CD14-positive monocyte (primary cell): ENCODE measurements at regions not wholly inside any gene's neighbourhood (a gene's known extent, or its start where the extent isn't known, plus 50 kb on each side); places are given as distances from the start of the nearest gene placed in this dataset.

Experiments used
- DNase-seq, 3 donors: peaks; one replicate each; pipeline ENCODE4 v3.0.0-alpha.2; 2011 to 2022
- H2AFZ ChIP-seq: 2 replicates; pipeline ENCODE4 v1.6.0; 2012; ENCODE audit warnings: mild to moderate bottlenecking, low read depth, low read length, inconsistent platforms; ENCODE audit not compliant: insufficient read depth, poor library complexity, severe bottlenecking
- H3K27ac ChIP-seq, 2 donors: 1 replicate in 1 of 2; 2 replicates in 1 of 2; pipeline ENCODE4 v1.5.1; 2012 to 2013; ENCODE audit warnings: low read length in 2 of 2, control low read depth in 1 of 2, inconsistent platforms in 1 of 2, low read depth in 1 of 2, mild to moderate bottlenecking in 1 of 2
- H3K27me3 ChIP-seq, 2 donors: one replicate each; pipeline versions ENCODE4 v1.6.0 to v1.6.1; 2011 to 2013; ENCODE audit warnings: low read length in 2 of 2; ENCODE audit not compliant: control insufficient read depth in 2 of 2, insufficient read depth in 2 of 2
- H3K36me3 ChIP-seq, 2 donors: replicated peaks in 1 of 2; 1 replicate in 1 of 2; 2 replicates in 1 of 2; pipeline versions ENCODE4 v1.5.1 to v1.6.1; 2012 to 2013; ENCODE audit warnings: low read length in 2 of 2, control low read depth in 1 of 2, inconsistent platforms in 1 of 2, mild to moderate bottlenecking in 1 of 2; ENCODE audit not compliant: insufficient read depth in 2 of 2, control insufficient read depth in 1 of 2
- H3K4me1 ChIP-seq, 2 donors: 1 replicate in 1 of 2; 2 replicates in 1 of 2; pipeline versions ENCODE4 v1.5.1 to v1.6.1; 2012 to 2013; ENCODE audit warnings: low read length in 2 of 2, control low read depth in 1 of 2, inconsistent platforms in 1 of 2, mild to moderate bottlenecking in 1 of 2, moderate library complexity in 1 of 2; ENCODE audit not compliant: insufficient read depth in 2 of 2, control insufficient read depth in 1 of 2
- H3K4me2 ChIP-seq: replicated peaks from 2 replicates; pipeline ENCODE3; 2012; ENCODE audit warnings: low read length, moderate library complexity, mild to moderate bottlenecking; ENCODE audit not compliant: poor library complexity, severe bottlenecking; ENCODE audit errors: extremely low read depth
- H3K4me3 ChIP-seq, 3 experiments: fragments of 200-600 bp in 1 of 3; sonication (generic) in 1 of 3; replicated peaks in 1 of 3; 1 replicate in 2 of 3; 2 replicates in 1 of 3; pipeline ENCODE4 v1.5.1; 2011 to 2013; ENCODE audit warnings: low read length in 3 of 3, mild to moderate bottlenecking in 3 of 3, control low read depth in 2 of 3, low read depth in 2 of 3, inconsistent platforms in 1 of 3, moderate library complexity in 1 of 3
- H3K79me2 ChIP-seq: 2 replicates; pipeline ENCODE4 v1.6.0; 2012; ENCODE audit warnings: mild to moderate bottlenecking, control low read depth, inconsistent platforms, low read length, moderate library complexity; ENCODE audit not compliant: insufficient read depth
- H3K9ac ChIP-seq: 2 replicates; pipeline ENCODE4 v1.6.0; 2017; ENCODE audit warnings: low read length, mild to moderate bottlenecking; ENCODE audit not compliant: insufficient read depth, poor library complexity, severe bottlenecking
- H3K9me3 ChIP-seq, 2 donors: replicated peaks in 1 of 2; 1 replicate in 1 of 2; 2 replicates in 1 of 2; pipeline versions ENCODE4 v1.5.1 to v1.6.1; 2012 to 2013; ENCODE audit warnings: low read length in 2 of 2, control low read depth in 1 of 2; ENCODE audit not compliant: control insufficient read depth in 1 of 2, insufficient read depth in 1 of 2
- H4K20me1 ChIP-seq: 2 replicates; pipeline ENCODE4 v1.6.0; 2012; ENCODE audit warnings: mild to moderate bottlenecking, low read length, control low read depth, moderate library complexity; ENCODE audit not compliant: insufficient read depth
- H3K27ac Mint-ChIP-seq, 7 donors: one replicate each; pipeline ENCODE4 v1.8.0; 2020; ENCODE audit warnings: mild to moderate bottlenecking in 7 of 7, mixed read lengths in 7 of 7, moderate library complexity in 6 of 7, inconsistent platforms in 2 of 7
- H3K27me3 Mint-ChIP-seq, 3 donors: one replicate each; pipeline ENCODE4 v1.8.0; 2021 to 2022; ENCODE audit warnings: low read depth in 3 of 3, mild to moderate bottlenecking in 3 of 3, mixed read lengths in 3 of 3, moderate library complexity in 3 of 3, inconsistent platforms in 1 of 3
- H3K36me3 Mint-ChIP-seq, 2 donors: one replicate each; pipeline ENCODE4 v1.8.0; 2020; ENCODE audit warnings: mixed read lengths in 2 of 2, inconsistent platforms in 1 of 2, mild to moderate bottlenecking in 1 of 2
- H3K4me1 Mint-ChIP-seq: one replicate; pipeline ENCODE4 v1.8.0; 2020; ENCODE audit warnings: mild to moderate bottlenecking, mixed read lengths
- H3K4me3 Mint-ChIP-seq, 2 donors: one replicate each; pipeline ENCODE4 v1.8.0; 2020; ENCODE audit warnings: mild to moderate bottlenecking in 2 of 2, mixed read lengths in 2 of 2, moderate library complexity in 1 of 2
- H3K9me3 Mint-ChIP-seq, 7 donors: one replicate each; pipeline ENCODE4 v1.8.0; 2020 to 2022; ENCODE audit warnings: mixed read lengths in 7 of 7, mild to moderate bottlenecking in 6 of 7, moderate library complexity in 6 of 7, inconsistent platforms in 2 of 7
- WGBS: methylation state at CpG from one replicate; pipeline ENCODE4 v1.1.5; 2013; ENCODE audit warnings: missing lambda C conversion rate; ENCODE audit not compliant: insufficient coverage; 5-methylcytosine and 5-hydroxymethylcytosine counted together
- intact Hi-C, 2 donors: fragments of 100-400 bp; cut with micrococcal nuclease; formaldehyde crosslinking; loops; one replicate each; pipeline versions ENCODE4 v1.15.0 to v1.15.1; 2023
- TF ChIP-seq, protein P1 (sequence below): fragments of 200-600 bp; IDR thresholded peaks from one replicate; pipeline ENCODE4 v1.8.0; 2022; ENCODE audit warnings: antibody characterized with exemption, mild to moderate bottlenecking

DNA sequence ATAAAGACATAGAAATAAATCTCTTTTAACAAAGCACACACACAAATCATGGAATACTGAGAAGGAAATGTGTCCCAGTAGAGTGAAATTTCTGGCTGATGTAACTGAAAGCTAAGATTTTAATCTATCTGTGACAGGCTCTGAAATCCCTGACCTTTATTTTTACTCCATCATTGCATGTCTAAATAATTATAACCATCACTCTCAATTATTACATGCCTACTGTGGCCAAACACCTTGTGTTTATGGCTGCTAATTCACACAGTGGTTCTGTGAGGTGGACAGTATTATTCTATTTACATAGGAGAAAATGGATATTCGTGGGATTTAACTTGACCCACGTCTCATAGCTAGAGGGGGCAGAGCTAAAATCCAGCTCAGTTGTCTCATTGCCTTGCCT, 438.1 kb downstream of the TLL1 start:
- no peak for DNase-seq
- H3K9ac ChIP-seq = no peak overlapping the region
- H2AFZ ChIP-seq = no peak overlapping the region
- Mint-ChIP-seq H3K9me3 (peaks cover 0 to 5% (median 3%) of the 10 kb centered on the region in 7 donors), H3K36me3 (no peaks in the 10 kb centered on the region), H3K4me1 (peaks cover 8% of the 10 kb centered on the region), H3K27ac (no peak overlapping the region), H3K4me3 (no peak overlapping the region), H3K27me3 (no peaks in the 10 kb centered on the region)
- no peak overlapping the region for H3K4me2 ChIP-seq
- H3K36me3 ChIP-seq = no peaks in the 10 kb centered on the region
- H3K27ac ChIP-seq = no peak overlapping the region
- WGBS = 83% methylated on average over 1 of the region's 2 CpGs
- H3K4me3 ChIP-seq = no peak overlapping the region
- TF ChIP-seq, protein P1, sequence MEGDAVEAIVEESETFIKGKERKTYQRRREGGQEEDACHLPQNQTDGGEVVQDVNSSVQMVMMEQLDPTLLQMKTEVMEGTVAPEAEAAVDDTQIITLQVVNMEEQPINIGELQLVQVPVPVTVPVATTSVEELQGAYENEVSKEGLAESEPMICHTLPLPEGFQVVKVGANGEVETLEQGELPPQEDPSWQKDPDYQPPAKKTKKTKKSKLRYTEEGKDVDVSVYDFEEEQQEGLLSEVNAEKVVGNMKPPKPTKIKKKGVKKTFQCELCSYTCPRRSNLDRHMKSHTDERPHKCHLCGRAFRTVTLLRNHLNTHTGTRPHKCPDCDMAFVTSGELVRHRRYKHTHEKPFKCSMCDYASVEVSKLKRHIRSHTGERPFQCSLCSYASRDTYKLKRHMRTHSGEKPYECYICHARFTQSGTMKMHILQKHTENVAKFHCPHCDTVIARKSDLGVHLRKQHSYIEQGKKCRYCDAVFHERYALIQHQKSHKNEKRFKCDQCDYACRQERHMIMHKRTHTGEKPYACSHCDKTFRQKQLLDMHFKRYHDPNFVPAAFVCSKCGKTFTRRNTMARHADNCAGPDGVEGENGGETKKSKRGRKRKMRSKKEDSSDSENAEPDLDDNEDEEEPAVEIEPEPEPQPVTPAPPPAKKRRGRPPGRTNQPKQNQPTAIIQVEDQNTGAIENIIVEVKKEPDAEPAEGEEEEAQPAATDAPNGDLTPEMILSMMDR = no peak
- intact Hi-C loops = no loop called here
- H3K27me3 ChIP-seq = no peaks in the 10 kb centered on the region
- H3K4me1 ChIP-seq = no peaks in the 10 kb centered on the region
- H3K9me3 ChIP-seq = no peaks in the 10 kb centered on the region
- no peaks in the 10 kb centered on the region for H3K79me2 ChIP-seq
- H4K20me1 ChIP-seq = no peaks in the 10 kb centered on the region

DNA sequence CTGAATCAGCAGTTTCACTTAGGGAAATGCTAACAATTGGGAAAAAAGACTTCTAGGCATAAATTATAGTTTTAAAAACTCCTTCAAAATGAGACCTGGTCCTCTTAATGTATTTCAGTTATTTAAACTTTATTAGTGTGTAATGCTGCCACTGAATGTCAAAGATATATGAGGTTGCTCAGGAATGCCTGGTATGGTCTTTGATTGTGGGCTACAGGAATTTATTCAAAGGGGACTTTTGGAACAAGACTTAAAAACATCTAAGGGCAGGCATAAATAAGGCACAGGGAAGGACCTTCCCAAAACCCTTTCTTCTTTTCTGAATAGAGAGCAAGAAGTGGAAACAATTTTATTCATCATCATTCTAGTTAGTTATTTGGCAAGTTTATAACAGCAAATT, 439.1 kb downstream of the TLL1 start:
- DNase-seq = no peak
- Mint-ChIP-seq H3K27me3 (no peaks in the 10 kb centered on the region), H3K4me3 (no peak overlapping the region)

More for the DNA sequence above, 439.1 kb downstream of the TLL1 start:
- no peak overlapping the region for H3K27ac Mint-ChIP-seq
- H2AFZ ChIP-seq = no peak overlapping the region
- H3K79me2 ChIP-seq = no peaks in the 10 kb centered on the region
- H3K4me3 ChIP-seq = no peak overlapping the region
- no peaks in the 10 kb centered on the region for H3K9me3 ChIP-seq
- H3K4me1 ChIP-seq = no peaks in the 10 kb centered on the region
- H4K20me1 ChIP-seq = no peaks in the 10 kb centered on the region
- TF ChIP-seq, protein P1 = no peak
- H3K4me2 ChIP-seq = no peak overlapping the region
- H3K36me3 ChIP-seq = no peaks in the 10 kb centered on the region
- no peaks in the 10 kb centered on the region for H3K27me3 ChIP-seq
- H3K4me1 Mint-ChIP-seq = peaks cover 8% of the 10 kb centered on the region
- no peak overlapping the region for H3K27ac ChIP-seq
- peaks cover 0 to 3% (median 2%) of the 10 kb centered on the region in 7 donors for H3K9me3 Mint-ChIP-seq
- H3K9ac ChIP-seq = no peak overlapping the region
- intact Hi-C loops = no loop called here
- H3K36me3 Mint-ChIP-seq = no peaks in the 10 kb centered on the region
